ENCODE measurements at regions not wholly inside any gene's neighbourhood (a gene's known extent, or its start where the extent isn't known, plus 50 kb on each side); places are given as distances from the start of the nearest gene placed in this dataset.

DNA sequence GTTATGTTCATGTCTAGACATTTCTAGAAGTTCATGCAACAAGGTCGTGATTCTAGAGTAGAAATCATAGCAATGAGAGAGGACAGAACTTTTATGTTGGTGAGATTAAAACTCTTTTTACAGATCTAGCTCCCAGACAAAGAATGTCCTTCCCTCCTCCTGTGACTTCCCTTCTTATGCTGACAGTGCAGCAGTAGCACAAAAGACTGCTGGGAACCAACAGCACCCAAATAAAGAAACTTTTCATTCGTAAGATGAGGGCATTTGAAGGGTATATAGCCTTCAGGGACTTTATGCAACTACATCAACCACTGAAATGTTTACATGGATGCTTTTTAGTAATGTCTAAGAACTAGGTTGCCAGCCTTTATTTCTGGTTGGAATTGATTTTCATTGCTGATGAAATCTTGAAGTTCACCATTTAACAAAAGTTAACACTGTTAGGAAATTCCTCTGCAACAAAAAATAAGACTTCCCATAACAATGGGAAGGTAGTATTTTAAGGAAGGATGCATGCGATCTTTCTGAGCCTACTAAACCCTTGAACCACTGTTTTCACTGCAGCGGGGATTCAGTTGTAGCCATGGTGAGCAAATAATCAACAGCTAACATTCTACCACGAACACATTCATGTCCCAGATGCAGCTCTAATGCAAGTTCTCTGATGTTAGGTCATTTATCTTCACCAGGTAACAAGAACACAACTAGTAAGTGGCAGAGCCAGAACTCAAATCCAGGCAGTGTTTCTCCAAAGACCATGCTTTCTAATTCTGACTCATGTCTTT, 672.8 kb downstream of the PTPRC start:
- H3K4me2 ChIP-seq (ENCODE audit: low read length), result no peak overlapping the region
- H3K27me3 ChIP-seq (ENCODE audit: control insufficient read depth, insufficient read depth, low read length), result no peaks in the 10 kb centered on the region
- H3K9me3 ChIP-seq (replicated peaks; ENCODE audit: low read length), result no peaks in the 10 kb centered on the region
- H3K36me3 ChIP-seq (ENCODE audit: insufficient read depth, low read length), result no peaks in the 10 kb centered on the region
- no peak overlapping the region for H3K4me3 ChIP-seq (ENCODE audit: low read length)
- no peaks in the 10 kb centered on the region for H3K4me1 ChIP-seq (ENCODE audit: control insufficient read depth, insufficient read depth, low read length)
- no peak overlapping the region for H3K9ac ChIP-seq (ENCODE audit: low read depth, low read length)

DNA sequence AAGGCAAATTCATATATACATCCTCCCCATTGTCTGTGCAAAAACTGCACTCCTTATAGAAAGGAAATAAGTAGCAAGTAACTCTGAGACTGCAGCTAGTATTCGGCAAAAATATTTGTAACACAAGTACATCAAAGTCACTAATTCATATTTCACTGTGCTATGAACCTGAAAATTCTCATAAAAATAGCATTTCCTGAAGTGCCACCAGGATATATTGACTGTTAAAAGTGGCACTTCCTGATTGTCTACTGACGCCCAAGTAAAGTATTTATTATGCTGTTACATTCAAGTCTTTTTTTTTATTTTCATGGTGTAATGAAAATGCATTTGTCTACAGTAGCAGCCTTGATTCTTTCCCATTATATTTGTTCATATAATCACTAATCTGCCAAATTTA, 673.8 kb downstream of the PTPRC start:
- Histone ChIP-seq H3K4me3 (ENCODE audit: low read length) (no peak overlapping the region), H3K4me2 (ENCODE audit: low read length) (no peak overlapping the region), H3K27me3 (ENCODE audit: control insufficient read depth, insufficient read depth, low read length) (no peaks in the 10 kb centered on the region), H3K9ac (ENCODE audit: low read depth, low read length) (no peak overlapping the region), H3K36me3 (ENCODE audit: insufficient read depth, low read length) (no peaks in the 10 kb centered on the region), H3K9me3 (replicated peaks; ENCODE audit: low read length) (no peaks in the 10 kb centered on the region), H3K4me1 (ENCODE audit: control insufficient read depth, insufficient read depth, low read length) (no peaks in the 10 kb centered on the region)

DNA sequence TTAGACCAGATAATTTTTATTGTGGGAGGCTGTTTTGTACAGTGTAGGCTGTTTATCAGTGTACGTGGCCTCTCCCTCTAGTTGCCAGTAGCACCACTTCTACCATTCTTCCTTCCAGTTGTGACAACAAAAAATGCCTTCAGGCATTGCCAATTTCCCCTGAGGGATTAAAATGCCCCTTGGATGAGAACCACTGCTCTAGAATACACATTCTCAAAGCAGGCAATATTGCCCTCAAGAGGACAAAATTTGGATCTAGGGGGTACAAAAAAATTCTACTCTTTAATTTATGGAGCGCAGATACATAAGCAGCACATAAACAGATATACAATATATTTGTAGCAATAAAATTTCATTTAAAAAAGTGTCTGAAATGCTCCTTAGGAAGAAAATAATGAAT, 674.6 kb downstream of the PTPRC start:
- Histone ChIP-seq H3K4me3 (ENCODE audit: low read length) (no peak overlapping the region), H3K36me3 (ENCODE audit: insufficient read depth, low read length) (no peaks in the 10 kb centered on the region), H3K9ac (ENCODE audit: low read depth, low read length) (no peak overlapping the region), H3K27me3 (ENCODE audit: control insufficient read depth, insufficient read depth, low read length) (no peaks in the 10 kb centered on the region), H3K9me3 (replicated peaks; ENCODE audit: low read length) (no peaks in the 10 kb centered on the region), H3K4me1 (ENCODE audit: control insufficient read depth, insufficient read depth, low read length) (no peaks in the 10 kb centered on the region), H3K4me2 (ENCODE audit: low read length) (no peak overlapping the region)

DNA sequence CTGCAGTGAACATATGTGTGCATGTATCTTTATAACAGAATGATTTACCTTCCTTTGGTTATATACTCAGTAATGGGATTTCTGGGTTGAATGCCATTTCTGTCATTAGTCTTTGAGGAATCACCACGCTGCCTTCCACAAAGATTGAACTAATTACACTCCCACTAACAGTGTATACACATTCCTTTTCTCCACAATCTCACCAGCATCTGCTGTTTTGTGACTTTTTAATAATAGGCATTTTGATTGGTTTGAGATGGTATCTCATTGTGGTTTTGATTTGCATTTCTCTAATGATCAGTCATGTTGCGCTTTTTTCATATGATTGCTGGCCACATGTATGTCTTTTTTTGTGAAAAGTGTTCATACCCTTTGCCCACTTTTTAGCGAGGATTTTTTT, 680.5 kb downstream of the PTPRC start:
- H3K36me3 ChIP-seq (ENCODE audit: insufficient read depth, low read length), result no peaks in the 10 kb centered on the region
- H3K9me3 ChIP-seq (replicated peaks; ENCODE audit: low read length), result no peaks in the 10 kb centered on the region
- no peak overlapping the region for H3K4me3 ChIP-seq (ENCODE audit: low read length)
- H3K4me1 ChIP-seq (ENCODE audit: control insufficient read depth, insufficient read depth, low read length), result no peaks in the 10 kb centered on the region
- no peak overlapping the region for H3K9ac ChIP-seq (ENCODE audit: low read depth, low read length)
- H3K4me2 ChIP-seq (ENCODE audit: low read length), result no peak overlapping the region
- no peaks in the 10 kb centered on the region for H3K27me3 ChIP-seq (ENCODE audit: control insufficient read depth, insufficient read depth, low read length)

DNA sequence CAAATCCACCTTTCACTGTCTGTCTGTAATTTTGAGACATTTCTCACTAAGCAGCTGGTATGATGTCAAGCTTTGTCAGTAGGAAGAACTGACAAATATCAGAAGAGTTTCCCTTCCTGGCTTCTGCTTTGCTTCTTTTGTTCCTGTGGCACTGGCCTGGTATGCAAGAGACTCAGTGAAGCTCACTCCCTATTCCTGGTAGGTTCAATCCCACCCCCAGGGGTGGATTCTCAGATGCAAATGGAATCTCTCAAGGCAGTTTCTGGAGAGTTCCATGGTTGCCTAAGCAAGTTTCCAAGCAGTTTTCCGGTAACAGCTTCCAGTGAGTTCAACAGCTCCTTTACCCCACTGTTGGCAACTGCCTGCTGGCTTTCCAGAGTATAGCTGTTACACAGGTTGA, 683.4 kb downstream of the PTPRC start:
- Histone ChIP-seq H3K4me3 (ENCODE audit: low read length) (no peak overlapping the region), H3K9me3 (replicated peaks; ENCODE audit: low read length) (no peaks in the 10 kb centered on the region), H3K4me1 (ENCODE audit: control insufficient read depth, insufficient read depth, low read length) (no peaks in the 10 kb centered on the region), H3K4me2 (ENCODE audit: low read length) (no peak overlapping the region), H3K9ac (ENCODE audit: low read depth, low read length) (no peak overlapping the region), H3K27me3 (ENCODE audit: control insufficient read depth, insufficient read depth, low read length) (no peaks in the 10 kb centered on the region), H3K36me3 (ENCODE audit: insufficient read depth, low read length) (no peaks in the 10 kb centered on the region)

DNA sequence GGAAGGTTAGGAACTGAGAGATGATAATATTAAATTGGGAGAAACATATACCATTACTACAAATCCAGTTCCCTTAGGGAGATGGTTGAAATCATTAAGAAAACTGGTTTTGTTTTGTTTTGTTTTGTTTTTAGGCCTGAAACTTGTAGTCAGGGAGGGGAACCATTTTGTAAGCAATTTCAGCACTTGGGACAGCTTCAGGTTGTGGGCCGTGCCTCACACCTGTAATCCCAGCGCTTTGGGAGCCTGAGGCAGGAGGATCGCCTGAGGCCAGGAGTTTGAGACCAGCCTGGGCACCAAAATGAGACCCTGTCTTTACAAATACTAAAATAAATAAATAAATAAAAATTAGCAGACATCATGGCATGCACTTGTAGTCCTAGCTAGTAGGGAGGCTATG, 694.3 kb upstream of the NR5A2 start:
- Histone ChIP-seq H3K9me3 (replicated peaks; ENCODE audit: low read length) (no peaks in the 10 kb centered on the region), H3K4me2 (ENCODE audit: low read length) (no peak overlapping the region), H3K27me3 (ENCODE audit: control insufficient read depth, insufficient read depth, low read length) (no peaks in the 10 kb centered on the region), H3K9ac (ENCODE audit: low read depth, low read length) (no peak overlapping the region), H3K4me1 (ENCODE audit: control insufficient read depth, insufficient read depth, low read length) (no peaks in the 10 kb centered on the region), H3K36me3 (ENCODE audit: insufficient read depth, low read length) (no peaks in the 10 kb centered on the region), H3K4me3 (ENCODE audit: low read length) (no peak overlapping the region)

DNA sequence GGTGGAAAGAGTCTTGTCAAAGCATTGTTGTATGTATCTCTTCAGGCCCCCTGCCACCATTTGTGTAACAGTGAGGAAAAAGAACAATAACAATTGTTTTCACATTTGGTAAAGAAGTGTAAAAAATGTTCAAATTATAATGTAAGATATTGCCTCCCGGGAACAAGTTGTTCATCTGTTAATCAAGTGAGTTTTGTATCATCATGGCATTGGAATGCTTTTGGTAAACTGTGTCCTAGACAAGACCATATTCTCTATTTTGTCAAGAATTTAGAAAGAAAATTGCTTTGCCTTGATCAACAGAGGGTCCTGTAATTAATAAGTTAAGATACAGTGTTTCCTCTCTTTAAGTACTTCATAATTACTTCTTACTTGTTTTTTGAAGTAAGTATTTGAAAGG, 692.0 kb upstream of the NR5A2 start:
- no peak overlapping the region for H3K4me2 ChIP-seq (ENCODE audit: low read length)
- no peaks in the 10 kb centered on the region for H3K9me3 ChIP-seq (replicated peaks; ENCODE audit: low read length)
- no peak overlapping the region for H3K9ac ChIP-seq (ENCODE audit: low read depth, low read length)
- no peaks in the 10 kb centered on the region for H3K36me3 ChIP-seq (ENCODE audit: insufficient read depth, low read length)
- H3K27me3 ChIP-seq (ENCODE audit: control insufficient read depth, insufficient read depth, low read length), result no peaks in the 10 kb centered on the region
- no peak overlapping the region for H3K4me3 ChIP-seq (ENCODE audit: low read length)
- no peaks in the 10 kb centered on the region for H3K4me1 ChIP-seq (ENCODE audit: control insufficient read depth, insufficient read depth, low read length)

DNA sequence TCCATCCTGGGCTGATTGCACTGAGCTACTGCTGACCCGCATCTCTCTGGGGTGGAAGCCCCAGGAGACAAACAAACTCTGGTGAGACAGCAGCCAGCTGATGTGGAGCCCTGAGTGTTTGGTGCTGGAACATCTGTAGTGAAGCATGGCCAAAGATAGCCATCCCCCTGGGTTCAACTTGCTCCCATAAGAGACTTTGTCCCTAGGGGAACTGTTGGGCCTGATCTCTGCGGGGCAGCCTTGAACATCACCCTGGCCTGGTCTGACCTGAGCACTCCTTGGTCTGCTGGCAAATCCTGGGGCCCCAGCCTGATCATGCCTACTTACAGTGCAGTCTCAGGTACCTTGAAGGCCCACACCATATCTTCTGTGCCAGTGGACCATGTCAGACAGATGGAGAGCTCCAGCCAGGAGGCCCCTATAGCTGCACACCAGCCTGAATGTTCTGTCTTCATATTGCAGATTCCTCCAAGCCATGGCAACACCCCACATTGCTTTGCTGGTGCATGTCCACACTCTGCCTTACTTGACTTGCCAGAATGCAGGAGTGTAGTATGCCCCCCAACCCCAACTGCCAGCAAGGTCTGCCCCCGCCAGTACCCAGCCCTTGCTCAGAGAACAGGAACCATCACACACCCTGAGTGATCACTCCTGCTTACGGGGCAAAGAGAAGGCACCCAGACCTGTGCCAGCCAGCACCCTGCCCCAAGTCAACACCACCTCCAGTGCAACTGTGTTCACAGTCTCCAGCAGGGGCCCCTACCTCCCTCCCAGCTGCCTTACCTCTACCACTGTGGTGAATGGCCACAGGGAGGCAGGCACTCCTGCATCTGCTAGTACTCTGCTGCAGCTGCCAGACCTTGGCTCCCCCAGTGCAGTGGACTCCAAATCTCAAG, 690.5 kb upstream of the NR5A2 start:
- no peaks in the 10 kb centered on the region for H3K36me3 ChIP-seq (ENCODE audit: insufficient read depth, low read length)
- no peak overlapping the region for H3K4me2 ChIP-seq (ENCODE audit: low read length)
- no peaks in the 10 kb centered on the region for H3K4me1 ChIP-seq (ENCODE audit: control insufficient read depth, insufficient read depth, low read length)
- no peak overlapping the region for H3K4me3 ChIP-seq (ENCODE audit: low read length)
- H3K9ac ChIP-seq (ENCODE audit: low read depth, low read length), result no peak overlapping the region
- no peaks in the 10 kb centered on the region for H3K9me3 ChIP-seq (replicated peaks; ENCODE audit: low read length)
- no peaks in the 10 kb centered on the region for H3K27me3 ChIP-seq (ENCODE audit: control insufficient read depth, insufficient read depth, low read length)

DNA sequence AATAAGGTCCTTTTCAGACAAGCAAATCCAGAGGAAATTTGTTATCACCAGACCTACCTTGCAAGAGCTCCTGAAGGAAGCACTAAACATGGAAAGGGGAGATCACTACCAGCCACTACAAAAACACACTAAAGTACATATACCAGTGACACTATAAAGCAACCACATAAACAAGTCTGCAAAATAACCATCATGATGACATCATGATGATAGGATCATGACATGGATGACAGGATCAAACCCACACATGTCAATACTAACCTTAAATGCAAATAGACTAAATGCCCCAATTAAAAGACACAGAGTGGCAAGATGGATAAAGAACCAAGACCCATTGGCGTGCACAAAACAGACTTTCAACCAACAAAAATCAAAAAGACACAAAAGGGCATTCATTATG, 688.8 kb upstream of the NR5A2 start:
- H3K9me3 ChIP-seq (replicated peaks; ENCODE audit: low read length), result no peaks in the 10 kb centered on the region
- no peak overlapping the region for H3K4me2 ChIP-seq (ENCODE audit: low read length)
- H3K36me3 ChIP-seq (ENCODE audit: insufficient read depth, low read length), result no peaks in the 10 kb centered on the region
- no peak overlapping the region for H3K4me3 ChIP-seq (ENCODE audit: low read length)
- H3K4me1 ChIP-seq (ENCODE audit: control insufficient read depth, insufficient read depth, low read length), result no peaks in the 10 kb centered on the region
- H3K27me3 ChIP-seq (ENCODE audit: control insufficient read depth, insufficient read depth, low read length), result no peaks in the 10 kb centered on the region
- H3K9ac ChIP-seq (ENCODE audit: low read depth, low read length), result no peak overlapping the region

DNA sequence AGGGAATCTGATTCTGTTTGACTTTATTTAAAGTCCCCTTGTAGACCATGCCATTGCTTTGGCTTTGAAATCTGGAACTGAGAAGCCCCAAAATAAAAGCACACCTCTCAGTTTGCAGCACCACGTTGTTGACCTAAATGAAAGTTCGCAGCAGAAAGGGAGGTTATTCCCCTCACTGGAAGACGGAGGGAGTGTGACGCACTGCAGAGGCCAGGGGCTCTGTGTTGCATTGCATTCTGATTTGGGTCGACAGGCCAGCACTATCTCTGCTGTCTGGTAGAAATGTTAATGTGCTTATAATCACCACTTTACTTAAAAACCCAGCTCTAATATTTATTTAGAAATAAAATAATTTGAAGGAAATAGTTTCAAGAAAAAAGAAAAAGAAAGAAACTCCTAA, 675.2 kb upstream of the NR5A2 start:
- no peaks in the 10 kb centered on the region for H3K36me3 ChIP-seq (ENCODE audit: insufficient read depth, low read length)
- no peaks in the 10 kb centered on the region for H3K9me3 ChIP-seq (replicated peaks; ENCODE audit: low read length)
- H3K4me1 ChIP-seq (ENCODE audit: control insufficient read depth, insufficient read depth, low read length), result no peaks in the 10 kb centered on the region
- no peak overlapping the region for H3K4me3 ChIP-seq (ENCODE audit: low read length)
- H3K4me2 ChIP-seq (ENCODE audit: low read length), result no peak overlapping the region
- H3K27me3 ChIP-seq (ENCODE audit: control insufficient read depth, insufficient read depth, low read length), result no peaks in the 10 kb centered on the region
- no peak overlapping the region for H3K9ac ChIP-seq (ENCODE audit: low read depth, low read length)

DNA sequence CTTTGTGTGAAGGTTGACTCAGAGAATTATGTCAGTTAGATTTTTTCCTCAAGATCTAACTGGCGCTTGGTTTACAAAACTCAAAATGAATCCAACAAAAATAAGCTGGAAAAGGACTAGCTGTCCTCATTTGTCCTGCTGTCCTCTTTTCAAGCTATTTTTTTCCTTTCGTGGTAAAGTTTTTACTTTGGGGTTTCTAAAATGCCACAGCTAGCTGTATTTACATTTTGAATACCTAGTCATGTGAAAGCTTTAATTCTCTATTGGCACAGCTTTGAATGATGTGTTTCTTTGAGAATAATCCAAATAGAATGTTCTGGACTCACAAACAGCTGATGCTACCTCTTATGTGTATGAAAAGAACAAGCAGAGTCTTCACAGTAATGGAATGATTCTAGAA, 673.6 kb upstream of the NR5A2 start:
- Histone ChIP-seq H3K4me1 (ENCODE audit: control insufficient read depth, insufficient read depth, low read length) (no peaks in the 10 kb centered on the region), H3K9ac (ENCODE audit: low read depth, low read length) (no peak overlapping the region), H3K4me3 (ENCODE audit: low read length) (no peak overlapping the region), H3K27me3 (ENCODE audit: control insufficient read depth, insufficient read depth, low read length) (no peaks in the 10 kb centered on the region), H3K4me2 (ENCODE audit: low read length) (no peak overlapping the region), H3K36me3 (ENCODE audit: insufficient read depth, low read length) (no peaks in the 10 kb centered on the region), H3K9me3 (replicated peaks; ENCODE audit: low read length) (no peaks in the 10 kb centered on the region)

DNA sequence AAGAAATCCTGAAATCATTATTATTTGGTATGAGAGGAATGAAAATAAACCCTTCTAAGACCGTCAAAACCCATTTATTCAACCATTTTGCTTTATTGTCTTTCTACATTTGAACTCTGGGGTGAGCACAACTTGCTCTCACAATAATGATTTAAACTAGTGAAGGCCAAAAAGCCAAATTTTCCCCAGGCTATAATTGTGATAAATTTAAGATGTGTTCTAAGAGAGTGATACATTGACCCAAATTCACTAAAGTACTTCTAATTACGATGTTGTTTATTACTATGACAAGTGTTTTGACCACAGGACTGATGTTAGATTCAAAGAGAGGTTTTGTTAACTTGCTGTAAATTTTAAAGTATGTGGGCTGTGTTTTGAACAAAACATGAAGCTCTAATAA, 670.9 kb upstream of the NR5A2 start:
- no peaks in the 10 kb centered on the region for H3K9me3 ChIP-seq (replicated peaks; ENCODE audit: low read length)
- no peaks in the 10 kb centered on the region for H3K4me1 ChIP-seq (ENCODE audit: control insufficient read depth, insufficient read depth, low read length)
- no peak overlapping the region for H3K4me3 ChIP-seq (ENCODE audit: low read length)
- H3K27me3 ChIP-seq (ENCODE audit: control insufficient read depth, insufficient read depth, low read length), result no peaks in the 10 kb centered on the region
- H3K36me3 ChIP-seq (ENCODE audit: insufficient read depth, low read length), result no peaks in the 10 kb centered on the region
- H3K9ac ChIP-seq (ENCODE audit: low read depth, low read length), result no peak overlapping the region
- H3K4me2 ChIP-seq (ENCODE audit: low read length), result no peak overlapping the region

Data from skeletal muscle satellite cell (primary cell).